ENCODE measurements at regions not wholly inside any gene's neighbourhood (a gene's known extent, or its start where the extent isn't known, plus 50 kb on each side); places are given as distances from the start of the nearest gene placed in this dataset.

DNA sequence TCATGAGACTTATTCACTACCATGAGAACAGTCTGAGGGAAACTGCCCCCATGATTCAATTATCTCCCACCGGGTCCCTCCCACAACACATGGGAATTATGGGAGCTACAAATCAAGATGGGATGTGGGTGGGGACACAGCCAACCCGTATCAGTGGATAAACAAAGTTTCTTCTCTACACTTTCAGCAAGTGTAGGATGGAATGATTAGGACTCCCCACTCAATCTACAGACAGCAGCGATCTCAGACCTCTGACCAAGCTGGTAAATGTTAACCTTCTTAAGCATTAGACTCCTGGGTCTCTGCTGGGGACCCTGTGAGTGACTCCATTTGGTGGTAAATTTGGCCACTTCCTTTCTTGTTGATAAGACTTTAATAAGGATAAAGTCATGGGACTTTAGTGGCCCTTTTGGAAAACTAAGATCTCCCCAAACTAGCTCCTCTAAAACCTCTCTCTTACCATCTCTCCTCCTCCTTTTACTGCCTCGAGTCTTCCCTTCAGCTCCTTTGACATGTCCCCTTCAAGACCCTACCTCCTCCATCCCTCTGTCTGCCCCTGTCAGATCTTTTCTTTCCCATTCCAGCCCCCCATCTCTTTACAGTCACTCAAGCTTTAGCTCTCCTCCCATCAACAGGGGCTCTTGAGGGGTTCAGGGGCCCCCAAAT lies 71.9 kb downstream of the MYL12B start (continued):
- no peak for TF ChIP-seq SNAPC4 (CRISPR knock-in tag; IDR thresholded peaks at IDR 0.05)
- TF ChIP-seq, protein P1, sequence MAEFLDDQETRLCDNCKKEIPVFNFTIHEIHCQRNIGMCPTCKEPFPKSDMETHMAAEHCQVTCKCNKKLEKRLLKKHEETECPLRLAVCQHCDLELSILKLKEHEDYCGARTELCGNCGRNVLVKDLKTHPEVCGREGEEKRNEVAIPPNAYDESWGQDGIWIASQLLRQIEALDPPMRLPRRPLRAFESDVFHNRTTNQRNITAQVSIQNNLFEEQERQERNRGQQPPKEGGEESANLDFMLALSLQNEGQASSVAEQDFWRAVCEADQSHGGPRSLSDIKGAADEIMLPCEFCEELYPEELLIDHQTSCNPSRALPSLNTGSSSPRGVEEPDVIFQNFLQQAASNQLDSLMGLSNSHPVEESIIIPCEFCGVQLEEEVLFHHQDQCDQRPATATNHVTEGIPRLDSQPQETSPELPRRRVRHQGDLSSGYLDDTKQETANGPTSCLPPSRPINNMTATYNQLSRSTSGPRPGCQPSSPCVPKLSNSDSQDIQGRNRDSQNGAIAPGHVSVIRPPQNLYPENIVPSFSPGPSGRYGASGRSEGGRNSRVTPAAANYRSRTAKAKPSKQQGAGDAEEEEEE (CRISPR knock-in tag; IDR thresholded peaks at IDR 0.05; ENCODE audit: borderline replicate concordance): no peak
- no peak for TF ChIP-seq PRDM15 (CRISPR knock-in tag; IDR thresholded peaks at IDR 0.05)
- TF ChIP-seq KLF16 (CRISPR knock-in tag; IDR thresholded peaks at IDR 0.05): no peak
- TF ChIP-seq ZNF253 (CRISPR knock-in tag; IDR thresholded peaks at IDR 0.05; ENCODE audit: borderline replicate concordance): no peak
- no peak for TF ChIP-seq CENPT (CRISPR knock-in tag; IDR thresholded peaks at IDR 0.05; ENCODE audit: low read depth)
- TF ChIP-seq NONO (IDR thresholded peaks at IDR 0.05): no peak
- no peak for TF ChIP-seq NONO (CRISPR knock-in tag; conservative IDR thresholded peaks at IDR 0.05)
- TF ChIP-seq SAP130 (CRISPR knock-in tag; IDR thresholded peaks at IDR 0.05; ENCODE audit: low read depth): no peak
- TF ChIP-seq KLF6 (CRISPR knock-in tag; IDR thresholded peaks at IDR 0.05): no peak
- no peak for TF ChIP-seq HNRNPH1 (optimal IDR thresholded peaks at IDR 0.05; ENCODE audit: low read depth, low read length)
- no peak for TF ChIP-seq KDM5B (CRISPR knock-in tag; IDR thresholded peaks at IDR 0.05; ENCODE audit: borderline replicate concordance)
